Retina (tissue), 1 donor: ENCODE measurements at regions not wholly inside any gene's neighbourhood (a gene's known extent, or its start where the extent isn't known, plus 50 kb on each side); places are given as distances from the start of the nearest gene placed in this dataset.

Experiments
- DNase-seq: peaks from one replicate; pipeline ENCODE4 v3.0.0-alpha.2; 2016

- no peak for DNase-seq
Observed at GRCh38 chr5:53334431-53334941, 145.9 kb upstream of the FST start.

GRCh38 chr5:53335115-53335514 is 145.3 kb upstream of the FST start:
- no peak for DNase-seq

GRCh38 chr5:53337827-53338226 is 142.6 kb upstream of the FST start:
- no peak for DNase-seq

DNA sequence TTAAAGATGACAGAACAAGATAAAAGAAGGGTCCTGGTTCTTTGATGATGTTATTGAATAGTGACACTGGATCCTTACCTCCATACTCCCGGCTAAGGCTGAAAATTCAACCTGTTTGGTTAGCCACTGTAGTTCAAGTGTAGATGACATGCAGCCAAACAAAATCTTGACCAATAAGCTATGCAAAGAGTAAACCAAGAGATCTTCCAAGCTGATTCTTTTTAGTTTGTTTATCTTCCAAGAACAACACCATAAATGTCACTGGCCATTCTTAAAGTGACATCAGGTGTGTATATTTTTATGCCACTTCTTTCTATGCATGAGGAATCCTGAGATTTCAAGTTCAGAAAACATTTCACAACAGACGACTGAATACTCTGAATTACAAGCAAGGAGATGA is 141.5 kb upstream of the FST start:
- no peak for DNase-seq

GRCh38 chr5:53339962-53340540 is 140.4 kb upstream of the FST start:
- no peak for DNase-seq

DNA sequence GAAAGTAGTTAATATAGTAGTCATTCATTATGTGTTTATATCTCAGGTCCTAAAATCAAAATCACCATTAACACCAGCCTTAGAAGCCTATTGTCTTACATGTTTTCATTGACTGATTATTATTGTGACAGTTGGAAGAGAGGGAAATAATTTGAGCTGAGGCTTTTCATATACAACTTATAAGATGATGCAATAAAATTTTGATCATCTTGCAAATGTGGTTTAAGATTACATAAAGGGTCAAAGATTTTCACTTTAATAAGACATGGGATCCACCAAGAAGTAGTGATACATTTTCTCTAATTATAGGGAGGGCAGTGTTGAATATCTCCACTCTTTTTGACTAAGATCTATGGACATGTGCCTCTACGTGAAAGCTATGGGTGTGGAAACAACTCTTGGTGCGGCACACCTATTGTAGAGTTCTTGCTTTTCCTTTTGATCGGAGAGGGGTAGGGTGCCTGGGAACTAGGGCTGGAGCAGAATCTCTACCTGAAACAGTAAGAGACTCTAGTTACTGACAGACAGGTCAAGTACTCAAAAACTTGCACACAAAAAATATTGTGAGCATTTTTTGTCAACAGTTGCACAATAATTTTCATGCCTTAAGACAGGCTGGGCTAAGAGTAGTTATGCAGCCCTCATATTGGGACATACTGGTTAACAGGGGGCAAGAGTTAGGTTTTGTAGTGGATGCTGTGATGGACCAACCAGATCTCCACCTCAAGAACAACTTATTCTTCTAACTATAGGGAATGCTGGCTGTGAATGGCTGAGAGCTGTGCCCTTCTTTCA is 139.3 kb upstream of the FST start:
- DNase-seq: no peak

GRCh38 chr5:53342236-53342635 is 138.2 kb upstream of the FST start:
- no peak for DNase-seq

- no peak for DNase-seq
Observed at GRCh38 chr5:53343187-53343586, 137.2 kb upstream of the FST start.

DNA sequence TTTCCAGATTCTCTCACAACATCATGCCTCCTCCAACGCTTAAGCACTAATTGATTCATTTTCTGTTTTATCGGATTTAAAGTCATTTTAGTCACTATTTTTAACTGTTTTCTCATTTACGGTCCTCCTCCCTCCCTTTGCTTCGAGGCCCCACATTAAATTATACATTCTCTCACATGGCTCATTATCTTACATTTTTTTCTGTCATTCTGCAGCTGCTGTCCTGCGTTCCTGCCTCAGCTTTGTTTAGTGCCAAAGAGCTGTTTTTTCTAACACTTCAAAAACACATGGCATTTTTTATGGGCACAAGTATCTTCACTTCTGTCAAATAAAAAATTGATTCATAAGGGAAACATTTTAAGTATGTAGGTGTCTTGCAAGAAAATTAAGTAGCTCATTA is 130.1 kb upstream of the FST start:
- DNase-seq: no peak

- no peak for DNase-seq
Observed at GRCh38 chr5:53350991-53351770, 129.2 kb upstream of the FST start.

GRCh38 chr5:53355316-53355715 is 125.1 kb upstream of the FST start:
- DNase-seq: no peak

DNA sequence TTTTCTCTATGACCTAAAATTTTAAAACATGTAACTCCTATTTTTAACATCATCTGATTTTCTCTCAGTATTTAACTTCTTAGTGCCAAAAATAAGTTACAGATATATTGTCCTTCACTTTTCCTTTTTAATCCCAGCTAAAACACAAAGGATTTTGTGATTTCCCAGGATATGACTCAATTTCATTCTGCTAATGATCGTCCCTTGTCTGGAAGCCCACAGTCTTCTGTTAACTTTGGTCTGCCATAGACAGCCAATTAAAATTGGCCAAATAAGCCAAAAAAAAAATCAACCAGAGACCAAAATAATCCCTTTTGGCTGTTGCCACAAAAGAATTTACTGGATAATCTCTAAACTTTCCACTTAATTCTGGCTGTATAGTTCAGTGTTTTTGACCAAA is 124.5 kb upstream of the FST start:
- no peak for DNase-seq

GRCh38 chr5:53357439-53357838 is 123.0 kb upstream of the FST start:
- no peak for DNase-seq

GRCh38 chr5:53358794-53359193 is 121.6 kb upstream of the FST start:
- no peak for DNase-seq

DNA sequence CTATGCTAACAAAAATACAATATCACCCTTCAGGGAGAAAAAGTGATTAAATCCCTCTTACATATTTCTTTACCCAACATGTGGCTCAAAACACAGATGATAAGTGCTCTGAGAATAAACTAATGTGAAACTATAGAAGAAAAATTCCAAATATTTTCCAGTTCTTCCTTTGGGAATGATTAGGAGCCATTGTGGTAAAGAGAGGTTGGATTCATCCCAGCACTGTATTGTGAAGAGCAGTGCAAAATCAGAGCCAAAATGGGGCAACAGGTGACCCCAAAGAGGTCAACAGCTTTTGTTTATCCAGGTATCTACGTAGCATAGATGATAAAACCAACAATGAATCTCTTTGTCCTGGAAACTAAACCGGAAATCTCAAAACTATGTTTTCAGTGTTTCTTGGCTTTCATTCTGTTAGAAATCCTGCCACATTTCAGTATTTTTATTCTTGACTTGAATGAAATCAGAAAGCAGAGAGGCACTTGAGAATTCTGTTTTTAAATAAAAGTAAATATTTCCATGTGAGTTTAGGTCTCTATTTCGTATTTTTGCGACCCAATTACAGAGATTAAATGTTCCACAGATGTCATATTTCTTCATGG is 120.4 kb upstream of the FST start:
- no peak for DNase-seq

DNA sequence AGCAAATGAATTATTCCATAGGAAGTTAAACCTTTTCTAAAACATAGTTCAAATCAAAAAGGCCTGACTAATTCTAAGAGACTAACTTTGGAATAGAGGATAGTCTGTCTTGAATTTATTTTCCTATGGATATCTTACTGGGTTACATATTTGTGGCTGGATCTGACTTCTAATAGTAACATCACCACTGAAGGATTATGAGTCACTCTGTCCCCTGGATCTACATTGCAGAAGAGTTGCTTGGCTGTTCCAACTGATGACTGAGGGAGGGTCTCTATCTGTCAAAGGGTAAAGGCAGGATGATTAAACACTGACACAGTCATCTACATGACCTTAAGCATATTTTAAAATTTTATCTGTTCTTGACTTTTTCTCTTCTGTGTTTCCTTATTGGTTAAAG is 119.6 kb upstream of the FST start:
- no peak for DNase-seq

GRCh38 chr5:53361708-53362107 is 118.7 kb upstream of the FST start:
- no peak for DNase-seq

GRCh38 chr5:53362521-53362941 is 117.9 kb upstream of the FST start:
- no peak for DNase-seq

DNA sequence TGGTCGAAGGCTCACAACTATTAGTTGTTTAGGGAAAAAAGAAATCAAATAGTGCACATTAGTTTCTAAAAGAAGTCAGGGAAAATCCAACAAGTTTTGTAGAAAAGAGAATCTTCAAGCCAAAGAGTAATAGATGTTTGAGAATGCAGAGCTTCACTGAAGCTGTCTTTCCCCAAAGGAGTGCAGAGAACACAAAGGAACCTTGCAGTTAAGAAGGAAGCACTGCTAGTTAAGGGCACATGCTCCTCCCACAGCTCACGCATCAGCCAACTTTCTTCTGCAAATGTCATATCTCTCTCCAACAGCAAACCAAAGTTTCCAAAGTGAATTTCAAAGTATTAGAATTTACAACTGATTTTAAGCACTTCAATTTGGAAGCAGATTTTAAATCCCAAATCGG is 116.4 kb upstream of the FST start:
- DNase-seq: no peak

- DNase-seq: no peak
Observed at GRCh38 chr5:53366245-53366644, 114.2 kb upstream of the FST start.

- no peak for DNase-seq
Observed at GRCh38 chr5:53367727-53368126, 112.7 kb upstream of the FST start.

DNA sequence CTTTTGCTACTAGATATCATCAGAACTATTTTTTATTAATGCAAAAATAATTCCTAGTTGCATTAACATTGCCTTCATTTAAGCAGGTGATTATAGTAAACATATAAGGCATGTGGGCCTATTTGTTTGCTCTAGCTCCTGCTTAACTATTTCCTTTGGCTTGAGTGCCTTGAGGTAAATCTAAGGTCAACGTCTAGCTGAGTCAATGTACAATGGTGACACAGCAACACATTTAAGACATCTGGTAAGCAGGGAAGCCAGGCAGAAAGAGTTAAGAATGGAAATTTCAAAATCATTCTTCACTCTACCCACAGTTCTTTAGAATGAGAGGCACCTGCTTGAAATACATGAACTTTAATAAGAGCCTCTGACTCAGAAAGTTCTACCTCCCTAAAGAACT is 111.9 kb upstream of the FST start:
- no peak for DNase-seq

DNA sequence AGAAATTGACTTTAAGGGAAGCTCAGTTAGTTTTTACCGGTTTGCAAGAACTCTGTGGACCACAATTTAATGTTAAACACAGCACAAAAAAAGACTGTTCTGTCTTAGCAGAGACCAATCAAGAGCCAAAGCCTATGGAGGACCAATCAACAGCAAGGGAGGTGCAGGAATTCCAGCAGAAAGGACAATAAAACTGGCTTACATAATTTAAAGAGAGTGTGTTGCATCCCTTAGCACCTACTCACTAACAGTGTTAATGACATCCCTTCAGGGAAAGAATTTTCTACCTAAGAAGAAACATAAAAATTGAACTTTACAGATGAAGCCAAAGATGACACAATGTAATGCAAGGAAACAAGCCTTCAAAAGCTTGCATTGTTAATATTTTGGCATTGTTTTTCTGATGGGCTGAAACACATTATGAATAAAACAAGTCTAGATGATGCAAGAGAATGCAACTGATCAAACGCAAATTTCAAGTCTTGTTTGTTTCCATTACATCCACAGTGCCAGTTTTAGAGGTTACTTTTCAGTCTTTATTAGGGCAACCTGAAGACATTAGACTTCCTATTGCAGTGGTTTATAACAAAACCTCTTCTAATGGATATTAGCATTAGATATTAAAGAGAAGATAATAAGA is 111.3 kb upstream of the FST start:
- no peak for DNase-seq
